ENCODE measurements at regions not wholly inside any gene's neighbourhood (a gene's known extent, or its start where the extent isn't known, plus 50 kb on each side); places are given as distances from the start of the nearest gene placed in this dataset.

DNA sequence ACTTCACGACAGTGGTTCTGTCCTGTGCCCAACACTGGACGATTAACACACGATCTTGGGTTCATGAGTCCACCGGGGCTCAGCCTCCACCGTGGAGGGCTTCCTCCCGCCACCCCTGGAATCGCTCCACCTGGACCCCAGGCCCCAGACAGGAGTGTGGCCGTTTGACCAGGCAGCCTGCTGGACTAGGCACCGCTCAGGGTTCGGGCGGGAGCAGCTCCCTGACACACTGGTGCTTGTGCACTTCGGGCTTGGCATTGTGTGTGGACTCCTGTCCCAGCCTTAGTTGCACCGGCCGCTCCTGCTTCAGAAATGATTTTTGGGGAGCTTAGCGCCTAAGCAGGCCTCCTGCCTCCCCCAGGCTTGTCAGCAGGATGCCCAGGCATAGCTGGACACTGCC lies 617.4 kb upstream of the SALL3 start:
- TF ChIP-seq POLR2A (IDR thresholded peaks at IDR 0.05; ENCODE audit: extremely low read depth, insufficient read length) (no peak), MYC (IDR thresholded peaks at IDR 0.05; ENCODE audit: low read depth, low read length) (no peak), CTCF (IDR thresholded peaks at IDR 0.05; ENCODE audit: low read depth, low read length) (no peak), MAX (IDR thresholded peaks at IDR 0.05; ENCODE audit: low read depth, low read length) (no peak)
